Fibroblast of villous mesenchyme (primary cell): ENCODE measurements at regions not wholly inside any gene's neighbourhood (a gene's known extent, or its start where the extent isn't known, plus 50 kb on each side); places are given as distances from the start of the nearest gene placed in this dataset.
A peak's percentile ranks its signal among the peaks of the same experiment; 100 is the strongest.

ENCODE experiments used
- DNase-seq: peaks from one replicate; pipeline ENCODE4 v3.0.0-alpha.2; 2010; ENCODE audit warnings: low read depth
- H3K4me3 ChIP-seq: 2 replicates; pipeline ENCODE4 v1.5.1; 2011; ENCODE audit warnings: low read depth, mild to moderate bottlenecking, low read length
- TF ChIP-seq, protein P1 (sequence below): IDR thresholded peaks from 2 replicates; pipeline ENCODE4 v1.5.1; 2012; ENCODE audit warnings: low read depth, mild to moderate bottlenecking, low read length; ENCODE audit not compliant: insufficient read depth

DNA sequence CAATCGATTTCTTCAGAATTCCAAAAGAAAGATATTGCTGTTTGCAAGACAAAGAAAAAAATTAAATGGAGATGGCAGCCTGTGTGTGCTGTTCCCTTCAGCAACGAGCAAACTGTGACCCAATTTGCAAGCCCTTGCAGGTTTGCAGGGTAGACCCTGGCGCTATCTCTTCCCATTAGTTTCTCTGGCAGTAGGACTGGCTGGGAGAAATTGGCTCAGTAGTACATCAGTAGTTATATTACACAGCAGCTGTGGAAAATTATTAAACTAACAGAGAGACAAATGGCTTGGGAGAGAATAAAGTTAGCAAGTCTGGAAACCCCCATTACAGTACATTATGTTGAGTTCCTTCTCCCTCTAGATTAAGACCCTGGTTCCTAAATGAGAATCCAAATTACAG is 116.4 kb upstream of the ITGB1 start:
- no peak overlapping the region for H3K4me3 ChIP-seq
- TF ChIP-seq, protein P1, sequence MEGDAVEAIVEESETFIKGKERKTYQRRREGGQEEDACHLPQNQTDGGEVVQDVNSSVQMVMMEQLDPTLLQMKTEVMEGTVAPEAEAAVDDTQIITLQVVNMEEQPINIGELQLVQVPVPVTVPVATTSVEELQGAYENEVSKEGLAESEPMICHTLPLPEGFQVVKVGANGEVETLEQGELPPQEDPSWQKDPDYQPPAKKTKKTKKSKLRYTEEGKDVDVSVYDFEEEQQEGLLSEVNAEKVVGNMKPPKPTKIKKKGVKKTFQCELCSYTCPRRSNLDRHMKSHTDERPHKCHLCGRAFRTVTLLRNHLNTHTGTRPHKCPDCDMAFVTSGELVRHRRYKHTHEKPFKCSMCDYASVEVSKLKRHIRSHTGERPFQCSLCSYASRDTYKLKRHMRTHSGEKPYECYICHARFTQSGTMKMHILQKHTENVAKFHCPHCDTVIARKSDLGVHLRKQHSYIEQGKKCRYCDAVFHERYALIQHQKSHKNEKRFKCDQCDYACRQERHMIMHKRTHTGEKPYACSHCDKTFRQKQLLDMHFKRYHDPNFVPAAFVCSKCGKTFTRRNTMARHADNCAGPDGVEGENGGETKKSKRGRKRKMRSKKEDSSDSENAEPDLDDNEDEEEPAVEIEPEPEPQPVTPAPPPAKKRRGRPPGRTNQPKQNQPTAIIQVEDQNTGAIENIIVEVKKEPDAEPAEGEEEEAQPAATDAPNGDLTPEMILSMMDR = no peak
- DNase-seq = no peak

DNA sequence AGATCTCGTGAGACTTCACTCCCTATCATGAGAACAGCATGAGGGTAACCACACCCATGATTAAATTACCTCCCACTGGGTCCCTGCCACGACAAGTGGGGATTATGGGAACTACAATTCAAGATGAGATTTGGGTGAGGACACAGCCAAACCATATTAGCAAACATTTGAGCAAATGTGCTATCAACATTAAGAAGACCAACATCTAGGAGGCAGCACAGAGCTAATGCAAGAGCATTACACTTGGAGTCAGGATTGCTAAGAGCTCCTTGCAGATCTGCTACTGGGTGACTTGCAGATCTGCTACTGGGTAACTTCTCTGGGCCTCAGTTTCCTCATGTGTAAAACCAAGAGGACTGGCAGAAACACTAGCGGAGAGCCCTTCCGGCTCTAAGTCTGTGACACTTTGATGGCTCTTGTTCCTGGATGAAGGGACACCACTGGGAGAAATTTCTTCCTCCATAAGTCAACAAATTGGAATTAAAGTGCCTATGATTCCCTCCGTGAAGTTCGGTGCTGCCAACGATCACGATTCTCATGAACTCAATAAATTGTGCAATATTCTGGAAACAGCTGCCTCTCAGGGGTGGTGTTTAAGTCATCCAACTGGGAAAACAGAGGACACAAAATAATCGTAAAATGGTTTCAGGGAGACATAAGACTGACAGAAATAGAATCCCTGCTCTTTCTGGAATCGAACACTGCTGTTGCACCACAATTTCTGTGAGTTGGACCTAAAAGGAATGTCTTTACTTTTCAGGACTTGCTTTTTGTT is 115.8 kb upstream of the ITGB1 start:
- TF ChIP-seq, protein P1 = peak; percentile 21
- DNase-seq = peak; percentile 70
- H3K4me3 ChIP-seq = no peak overlapping the region

DNA sequence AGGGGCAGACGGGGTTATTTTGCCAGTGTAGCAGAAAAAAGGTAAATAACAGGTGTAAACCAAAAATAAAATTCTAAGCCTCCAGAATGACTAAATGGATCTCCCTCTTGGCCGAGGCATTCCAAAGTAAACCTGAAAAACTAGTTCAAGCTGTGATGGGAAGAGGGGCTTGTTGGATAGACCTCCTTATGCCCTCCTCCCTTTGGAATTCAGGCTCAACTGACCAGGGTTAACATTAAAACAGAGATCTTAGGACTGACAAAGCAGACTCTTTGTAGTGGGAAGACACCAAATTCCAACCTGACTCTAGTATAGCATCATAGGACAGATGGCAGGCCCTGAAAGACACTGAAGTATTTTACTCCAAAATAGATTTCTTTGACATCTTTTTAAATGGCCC is 113.8 kb upstream of the ITGB1 start:
- no peak overlapping the region for H3K4me3 ChIP-seq
- TF ChIP-seq, protein P1 = no peak
- DNase-seq = no peak

DNA sequence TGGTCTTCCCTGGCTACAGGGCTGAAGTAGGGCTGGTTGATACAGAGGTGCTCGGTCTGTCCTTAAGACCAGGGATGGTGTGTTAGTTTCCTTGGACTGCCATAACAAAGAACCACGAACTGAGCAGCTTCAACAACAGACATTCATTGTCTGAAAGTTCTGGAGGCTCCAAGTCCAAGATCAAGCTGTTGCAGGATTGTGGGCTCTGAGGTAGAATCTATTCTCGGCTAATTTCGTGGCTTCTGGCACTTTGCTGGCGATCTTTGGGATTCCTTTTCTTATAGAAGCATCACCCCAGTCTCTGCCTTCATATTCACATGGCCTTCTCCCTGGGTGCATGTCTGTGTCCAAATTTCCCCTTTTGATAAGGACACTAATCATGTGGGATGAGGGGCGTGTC is 112.1 kb upstream of the ITGB1 start:
- DNase-seq = no peak
- TF ChIP-seq, protein P1 = no peak
- no peak overlapping the region for H3K4me3 ChIP-seq

GRCh38 chr10:33067917-33068316 is 109.9 kb upstream of the ITGB1 start:
- no peak for DNase-seq
- TF ChIP-seq, protein P1 = no peak
- no peak overlapping the region for H3K4me3 ChIP-seq

DNA sequence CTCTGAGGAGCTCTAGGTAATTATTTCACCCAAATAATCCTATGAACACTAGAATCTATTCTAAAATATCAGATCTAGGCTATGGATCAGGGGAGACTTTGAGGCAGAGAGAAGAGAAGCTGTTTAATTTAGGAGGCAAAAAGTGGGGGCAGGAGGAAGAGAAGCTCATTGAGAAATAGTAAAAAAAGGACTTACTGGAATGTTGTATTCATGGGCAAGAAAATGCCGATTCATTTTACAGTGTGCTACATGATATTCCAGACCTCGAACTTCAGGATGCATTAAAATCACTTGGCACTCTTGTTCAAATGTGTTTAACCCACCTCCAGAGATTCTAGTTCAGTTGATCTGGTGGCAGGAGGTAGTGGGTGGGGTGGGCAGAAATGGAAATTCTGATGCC is 109.5 kb upstream of the ITGB1 start:
- H3K4me3 ChIP-seq = no peak overlapping the region
- TF ChIP-seq, protein P1 = no peak
- DNase-seq = no peak

DNA sequence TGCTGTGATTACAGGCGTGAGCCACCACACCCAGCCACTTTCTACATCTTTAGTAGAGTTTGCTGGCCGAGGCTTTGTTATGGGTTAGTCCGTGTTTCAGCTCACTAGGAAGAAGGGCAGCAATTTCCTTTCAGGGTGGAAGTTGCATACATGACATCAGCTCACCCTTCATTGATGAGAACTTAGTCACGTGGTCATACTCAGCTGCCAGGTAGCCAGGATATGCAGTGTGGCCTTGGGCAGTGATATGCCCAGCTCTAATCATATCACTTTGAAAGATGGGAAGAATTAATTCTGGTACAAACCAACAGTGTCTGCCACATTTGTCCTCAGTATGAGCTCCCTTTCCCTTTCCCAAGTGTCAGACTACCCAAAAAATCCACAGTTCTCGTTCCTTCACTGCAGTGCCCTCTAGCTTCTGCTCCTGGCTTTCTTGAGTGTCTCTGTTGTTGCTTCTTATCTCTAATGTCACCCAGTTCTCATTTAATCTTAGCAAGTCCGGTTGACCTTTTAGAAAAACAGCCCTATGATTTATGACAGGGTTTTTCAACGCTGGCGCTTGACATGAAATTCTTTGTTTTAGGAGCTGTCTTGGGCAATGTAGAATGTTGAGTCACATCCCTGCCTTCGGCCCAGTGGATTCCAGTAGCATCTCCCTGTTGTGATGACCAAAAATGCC is 108.7 kb upstream of the ITGB1 start:
- TF ChIP-seq, protein P1 = peak; percentile 35
- DNase-seq = peak; percentile 77

More for the DNA sequence above, 108.7 kb upstream of the ITGB1 start:
- H3K4me3 ChIP-seq = no peak overlapping the region
